OCI-LY7 (cell line): ENCODE measurements at regions not wholly inside any gene's neighbourhood (a gene's known extent, or its start where the extent isn't known, plus 50 kb on each side); places are given as distances from the start of the nearest gene placed in this dataset.

Experiments used
- BruUV-seq: library from RNA; stranded (reverse); fragments of 400-500 nt; replicated peaks from 2 replicates; lab custom pipeline; 2021; lab: Mats Ljungman, UMichigan
- CTCF ChIA-PET: fragments of 300-600 bp; sonication (Branson Sonifier 250); formaldehyde crosslinking; loops from one replicate; lab custom pipeline; 2022; ENCODE audit warnings: antibody characterized with exemption; ENCODE audit not compliant: unreplicated experiment; lab: Charles Lee
- POLR2A ChIA-PET: fragments of 300-600 bp; sonication (Branson Sonifier 250); formaldehyde crosslinking; loops from one replicate; lab custom pipeline; 2022; ENCODE audit warnings: antibody characterized with exemption; lab: Charles Lee
- DNase-seq: peaks from one replicate; pipeline ENCODE4 v3.0.0-alpha.2; 2015; ENCODE audit warnings: low spot score
- H2AFZ ChIP-seq: fragments of 200-600 bp; sonication (generic), shearing (Covaris generic); 2 replicates; pipeline ENCODE4 v1.6.1; 2014; ENCODE audit warnings: mild to moderate bottlenecking, antibody characterized with exemption, low read length, moderate library complexity
- H3K27ac ChIP-seq: fragments of 200-600 bp; sonication (generic); 2 replicates; pipeline ENCODE4 v1.5.1; 2014; ENCODE audit warnings: mixed run types, low read depth, mild to moderate bottlenecking, moderate library complexity, low read length, inconsistent platforms; ENCODE audit not compliant: poor library complexity, severe bottlenecking
- H3K36me3 ChIP-seq: fragments of 200-600 bp; sonication (generic); 2 replicates; pipeline ENCODE4 v1.6.1; 2014; ENCODE audit warnings: mild to moderate bottlenecking, antibody characterized with exemption, low read length, moderate library complexity, mixed read lengths; ENCODE audit not compliant: insufficient read depth
- H3K4me1 ChIP-seq: fragments of 200-600 bp; sonication (generic); 2 replicates; pipeline ENCODE4 v1.5.1; 2014; ENCODE audit warnings: mild to moderate bottlenecking, low read length; ENCODE audit not compliant: insufficient read depth, poor library complexity, severe bottlenecking
- H3K4me2 ChIP-seq: fragments of 200-600 bp; sonication (generic); 2 replicates; pipeline ENCODE4 v1.6.1; 2014; ENCODE audit warnings: mild to moderate bottlenecking, low read length
- H3K4me3 ChIP-seq: fragments of 200-600 bp; sonication (generic); 2 replicates; pipeline ENCODE4 v1.5.1; 2014; ENCODE audit warnings: mild to moderate bottlenecking, low read depth, low read length; ENCODE audit not compliant: poor library complexity, severe bottlenecking
- H3K79me2 ChIP-seq: fragments of 200-600 bp; sonication (generic); 2 replicates; pipeline ENCODE4 v1.6.1; 2016; ENCODE audit warnings: low read depth, mild to moderate bottlenecking, low read length, moderate library complexity, mixed read lengths; ENCODE audit not compliant: insufficient read depth
- H3K9me2 ChIP-seq: fragments of 200-600 bp; sonication (generic); 2 replicates; pipeline ENCODE4 v1.6.1; 2016; ENCODE audit warnings: mild to moderate bottlenecking, low read length, mixed read lengths; ENCODE audit not compliant: insufficient read depth
- H3K9me3 ChIP-seq: fragments of 200-600 bp; sonication (generic); 2 replicates; pipeline ENCODE4 v1.6.1; 2014; ENCODE audit warnings: mild to moderate bottlenecking, mixed run types, low read length, mixed read lengths
- H4K20me1 ChIP-seq: fragments of 200-600 bp; sonication (generic); 2 replicates; pipeline ENCODE4 v1.6.1; 2014; ENCODE audit warnings: mild to moderate bottlenecking, antibody characterized with exemption, low read length, moderate library complexity, mixed read lengths; ENCODE audit not compliant: insufficient read depth
- EZH2phosphoT487 ChIP-seq: fragments of 200-600 bp; sonication (generic); IDR thresholded peaks from 2 replicates; pipeline ENCODE4 v1.6.1; 2018; ENCODE audit warnings: low read depth, borderline replicate concordance, mild to moderate bottlenecking, mixed run types, antibody characterized with exemption, low read length, moderate library complexity, mixed read lengths
- intact Hi-C: fragments of 100-400 bp; cut with micrococcal nuclease; formaldehyde crosslinking; loops from one replicate; pipeline ENCODE4 v1.10.0; 2022; ENCODE audit not compliant: unreplicated experiment
- TF ChIP-seq, protein P1 (sequence below): fragments of 200-600 bp; sonication (generic); conservative IDR thresholded peaks from 2 replicates; pipeline ENCODE4 v1.5.1; 2014; ENCODE audit warnings: mild to moderate bottlenecking, antibody characterized with exemption, low read length, moderate library complexity, mixed read lengths

DNA sequence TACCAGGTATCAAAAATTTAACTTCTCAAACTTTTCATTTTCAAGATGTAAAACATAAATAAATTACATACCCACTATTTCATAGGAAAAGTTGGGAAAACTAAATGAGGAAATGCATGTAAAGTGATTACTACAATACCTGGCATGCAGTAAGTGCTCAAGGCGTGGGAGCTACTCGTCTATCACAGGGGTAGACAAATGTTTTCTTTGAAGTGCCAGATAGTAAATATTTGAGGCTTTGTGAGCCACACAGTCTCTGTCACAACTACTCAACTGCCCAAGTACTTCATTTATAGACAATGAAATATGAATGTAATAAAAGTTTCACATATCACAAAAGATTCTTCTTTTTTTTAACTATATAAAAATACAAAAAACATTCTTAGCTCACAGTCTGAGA, 96.4 kb upstream of the PCGF5 start:
- no peak overlapping the region for H3K4me3 ChIP-seq
- H3K27ac ChIP-seq: no peak overlapping the region
- no peak overlapping the region for H3K4me2 ChIP-seq
- no peaks in the 10 kb centered on the region for H3K4me1 ChIP-seq
- TF ChIP-seq, protein P1, sequence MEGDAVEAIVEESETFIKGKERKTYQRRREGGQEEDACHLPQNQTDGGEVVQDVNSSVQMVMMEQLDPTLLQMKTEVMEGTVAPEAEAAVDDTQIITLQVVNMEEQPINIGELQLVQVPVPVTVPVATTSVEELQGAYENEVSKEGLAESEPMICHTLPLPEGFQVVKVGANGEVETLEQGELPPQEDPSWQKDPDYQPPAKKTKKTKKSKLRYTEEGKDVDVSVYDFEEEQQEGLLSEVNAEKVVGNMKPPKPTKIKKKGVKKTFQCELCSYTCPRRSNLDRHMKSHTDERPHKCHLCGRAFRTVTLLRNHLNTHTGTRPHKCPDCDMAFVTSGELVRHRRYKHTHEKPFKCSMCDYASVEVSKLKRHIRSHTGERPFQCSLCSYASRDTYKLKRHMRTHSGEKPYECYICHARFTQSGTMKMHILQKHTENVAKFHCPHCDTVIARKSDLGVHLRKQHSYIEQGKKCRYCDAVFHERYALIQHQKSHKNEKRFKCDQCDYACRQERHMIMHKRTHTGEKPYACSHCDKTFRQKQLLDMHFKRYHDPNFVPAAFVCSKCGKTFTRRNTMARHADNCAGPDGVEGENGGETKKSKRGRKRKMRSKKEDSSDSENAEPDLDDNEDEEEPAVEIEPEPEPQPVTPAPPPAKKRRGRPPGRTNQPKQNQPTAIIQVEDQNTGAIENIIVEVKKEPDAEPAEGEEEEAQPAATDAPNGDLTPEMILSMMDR: no peak
- TF ChIP-seq EZH2phosphoT487: no peak
- H3K9me3 ChIP-seq: no peaks in the 10 kb centered on the region
- DNase-seq: no peak
- H3K36me3 ChIP-seq: no peaks in the 10 kb centered on the region
- no peaks in the 10 kb centered on the region for H3K9me2 ChIP-seq
- H3K79me2 ChIP-seq: no peaks in the 10 kb centered on the region
- ChIA-PET POLR2A (interaction anchor here (0.6 to 1.6 kb wide), 3 partner anchors 30 to 1537 kb away, joined by 3 to 4 read pairs (median 3); no protein-coding TSS in a partner anchor), CTCF (no interaction called here)
- no TSS peak for BruUV-seq
- intact Hi-C loops: no loop called here
- H2AFZ ChIP-seq: no peak overlapping the region
- no peaks in the 10 kb centered on the region for H4K20me1 ChIP-seq

DNA sequence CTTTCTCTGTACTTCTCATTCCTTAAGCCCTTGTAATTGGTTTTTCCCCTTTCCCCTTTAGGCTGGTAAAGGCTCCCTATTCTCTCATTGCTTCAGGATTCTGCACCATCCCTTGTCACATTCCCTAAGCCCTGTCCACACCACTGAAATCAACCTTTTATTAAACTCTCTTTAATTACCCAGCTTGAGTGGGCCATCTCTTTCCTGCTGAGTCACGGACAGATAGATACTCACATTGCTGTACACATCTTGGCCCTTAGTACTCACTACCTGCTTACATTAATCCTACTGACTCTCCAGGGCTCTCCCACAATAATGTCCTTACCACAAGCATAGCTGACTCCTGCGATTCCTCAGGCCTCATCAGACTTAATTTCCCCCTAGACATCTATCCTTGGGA, 94.0 kb upstream of the PCGF5 start:
- CTCF ChIA-PET: no interaction called here
- no peak overlapping the region for H3K4me3 ChIP-seq
- intact Hi-C loops: no loop called here
- POLR2A ChIA-PET: no interaction called here
- H3K4me1 ChIP-seq: no peaks in the 10 kb centered on the region
- H3K4me2 ChIP-seq: no peak overlapping the region
- no peaks in the 10 kb centered on the region for H3K9me2 ChIP-seq
- H3K27ac ChIP-seq: no peak overlapping the region
- DNase-seq: no peak
- H3K79me2 ChIP-seq: no peaks in the 10 kb centered on the region
- no peaks in the 10 kb centered on the region for H3K36me3 ChIP-seq
- H3K9me3 ChIP-seq: no peaks in the 10 kb centered on the region
- TF ChIP-seq EZH2phosphoT487: no peak
- TF ChIP-seq, protein P1: no peak
- no TSS peak for BruUV-seq
- no peaks in the 10 kb centered on the region for H4K20me1 ChIP-seq
- H2AFZ ChIP-seq: no peak overlapping the region

DNA sequence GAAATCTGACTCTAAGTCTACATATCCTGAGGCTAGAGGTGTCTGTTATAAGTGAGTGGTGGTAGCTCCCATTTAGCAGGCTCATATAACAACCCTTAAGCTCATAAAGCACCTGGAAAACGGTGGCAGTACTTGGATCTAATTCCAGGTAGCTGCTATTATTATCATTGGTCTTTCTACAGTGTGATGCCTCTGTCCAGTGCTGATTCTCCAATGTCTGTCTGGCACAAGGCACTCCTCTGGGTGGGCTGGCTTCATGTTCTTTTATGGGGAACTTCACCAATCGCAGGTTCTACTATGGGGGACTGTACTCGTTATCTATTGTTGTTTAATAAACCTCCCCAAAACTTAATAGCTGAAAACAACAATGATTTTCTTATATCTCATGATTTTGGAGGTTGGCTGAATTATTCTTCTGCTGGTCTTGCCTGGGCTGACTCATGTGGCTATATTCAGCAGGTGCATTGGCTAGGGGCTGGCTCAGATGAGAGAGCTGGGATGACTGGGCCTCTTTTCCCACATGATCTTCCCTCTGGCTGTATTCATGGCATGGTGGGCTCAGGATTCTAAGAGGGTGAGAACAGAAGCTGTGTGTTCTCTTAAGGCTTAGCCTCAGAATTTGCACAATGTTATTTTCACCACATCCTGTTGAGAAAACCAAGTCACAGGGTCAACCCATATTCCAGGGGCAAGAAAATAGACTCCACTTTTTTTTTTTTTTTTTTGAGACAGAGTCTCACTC, 93.0 kb upstream of the PCGF5 start:
- intact Hi-C loops: no loop called here

More for the DNA sequence above, 93.0 kb upstream of the PCGF5 start:
- Histone ChIP-seq H3K4me2 (no peak overlapping the region), H4K20me1 (no peaks in the 10 kb centered on the region), H3K27ac (no peak overlapping the region), H3K4me3 (no peak overlapping the region), H3K9me2 (no peaks in the 10 kb centered on the region), H3K79me2 (no peaks in the 10 kb centered on the region), H3K36me3 (no peaks in the 10 kb centered on the region), H3K4me1 (no peaks in the 10 kb centered on the region), H2AFZ (no peak overlapping the region), H3K9me3 (no peaks in the 10 kb centered on the region)
- CTCF ChIA-PET: no interaction called here
- TF ChIP-seq, protein P1: no peak
- no peak for TF ChIP-seq EZH2phosphoT487
- no peak for DNase-seq
- BruUV-seq: no TSS peak
- POLR2A ChIA-PET: no interaction called here
